HG03280 (cell line): ENCODE measurements at regions not wholly inside any gene's neighbourhood (a gene's known extent, or its start where the extent isn't known, plus 50 kb on each side); places are given as distances from the start of the nearest gene placed in this dataset.

Experiments
- ATAC-seq: cut with Tn5 transposase; IDR thresholded peaks from one replicate; pipeline ENCODE4 v1.9.1; 2021; ENCODE audit warnings: mild to moderate bottlenecking, moderate library complexity; ENCODE audit not compliant: unreplicated experiment

GRCh38 chr3:23073724-23074305, 129.3 kb upstream of the UBE2E2 start:
- no peak for ATAC-seq

GRCh38 chr3:23075496-23075895, 127.6 kb upstream of the UBE2E2 start:
- ATAC-seq = no peak

- ATAC-seq = no peak
Measured at GRCh38 chr3:23076437-23076836, 126.7 kb upstream of the UBE2E2 start.

GRCh38 chr3:23077126-23077525, 126.0 kb upstream of the UBE2E2 start:
- no peak for ATAC-seq

- ATAC-seq = no peak
Measured at GRCh38 chr3:23078735-23079134, 124.4 kb upstream of the UBE2E2 start.

- ATAC-seq = no peak
Measured at GRCh38 chr3:23079976-23080375, 123.2 kb upstream of the UBE2E2 start.

- ATAC-seq = no peak
Measured at GRCh38 chr3:23083701-23084100, 119.4 kb upstream of the UBE2E2 start.

GRCh38 chr3:23084367-23084766, 118.8 kb upstream of the UBE2E2 start:
- no peak for ATAC-seq

GRCh38 chr3:23085261-23085660, 117.9 kb upstream of the UBE2E2 start:
- no peak for ATAC-seq

- no peak for ATAC-seq
Measured at GRCh38 chr3:23086331-23086730, 116.8 kb upstream of the UBE2E2 start.

- no peak for ATAC-seq
Measured at GRCh38 chr3:23086831-23087230, 116.3 kb upstream of the UBE2E2 start.

- no peak for ATAC-seq
Measured at GRCh38 chr3:23094412-23094811, 108.7 kb upstream of the UBE2E2 start.

- ATAC-seq = no peak
Measured at GRCh38 chr3:23094890-23095462, 108.2 kb upstream of the UBE2E2 start.

- ATAC-seq = no peak
Measured at GRCh38 chr3:23096041-23096440, 107.1 kb upstream of the UBE2E2 start.

- ATAC-seq = no peak
Measured at GRCh38 chr3:23099021-23099420, 104.1 kb upstream of the UBE2E2 start.

- ATAC-seq = no peak
Measured at GRCh38 chr3:23099677-23100076, 103.5 kb upstream of the UBE2E2 start.

- ATAC-seq = no peak
Measured at GRCh38 chr3:23100106-23100505, 103.0 kb upstream of the UBE2E2 start.

GRCh38 chr3:23103764-23104163, 99.4 kb upstream of the UBE2E2 start:
- no peak for ATAC-seq

- ATAC-seq = no peak
Measured at GRCh38 chr3:23105048-23105447, 98.1 kb upstream of the UBE2E2 start.

GRCh38 chr3:23106666-23107065, 96.5 kb upstream of the UBE2E2 start:
- no peak for ATAC-seq

- ATAC-seq = no peak
Measured at GRCh38 chr3:23107221-23107620, 95.9 kb upstream of the UBE2E2 start.

- no peak for ATAC-seq
Measured at GRCh38 chr3:23108451-23109057, 94.6 kb upstream of the UBE2E2 start.

- no peak for ATAC-seq
Measured at GRCh38 chr3:23111286-23111685, 91.8 kb upstream of the UBE2E2 start.
